ENCODE measurements at regions not wholly inside any gene's neighbourhood (a gene's known extent, or its start where the extent isn't known, plus 50 kb on each side); places are given as distances from the start of the nearest gene placed in this dataset.

GRCh38 chrY:8622856-8623255 is 714.4 kb upstream of the TSPY4 start:
- Histone ChIP-seq H3K4me3 (replicated peaks in 1 of 4; ENCODE audit: control extremely low read depth in 1 of 4, insufficient read depth in 1 of 4, low read depth in 3 of 4, low read length in 4 of 4) (no peak overlapping the region), H3K79me2 (ENCODE audit: control insufficient read depth, insufficient read depth, low read length) (no peaks in the 10 kb centered on the region), H4K20me1 (ENCODE audit: control insufficient read depth, extremely low read depth, insufficient read depth, low read length) (no peaks in the 10 kb centered on the region), H3K4me2 (ENCODE audit: extremely low read depth, insufficient read depth, low read length) (no peak overlapping the region), H3K4me1 (ENCODE audit: control insufficient read depth, extremely low read depth, insufficient read depth, low read length) (no peaks in the 10 kb centered on the region), H3K36me3 (ENCODE audit: control insufficient read depth, insufficient read depth, low read length) (no peaks in the 10 kb centered on the region), H3K9ac (ENCODE audit: insufficient read depth, low read length) (no peak overlapping the region), H2AFZ (ENCODE audit: low read length) (no peak overlapping the region), H3K9me3 (ENCODE audit: control insufficient read depth, insufficient read depth, low read depth, low read length) (no peaks in the 10 kb centered on the region), H3K27ac (ENCODE audit: insufficient read depth, low read length) (no peak overlapping the region), H3K27me3 (ENCODE audit: control insufficient read depth, insufficient read depth, low read length) (no peaks in the 10 kb centered on the region)
- no peak for DNase-seq (ENCODE audit: low read depth in 2 of 2)
- TF ChIP-seq CTCF (conservative IDR thresholded peaks at IDR 0.05 in 1 of 2, IDR thresholded peaks at IDR 0.05 in 1 of 2; ENCODE audit: low read depth in 1 of 2, low read length in 2 of 2) (no peak), EZH2 (IDR thresholded peaks at IDR 0.05; ENCODE audit: low read length, missing control alignments) (no peak)

GRCh38 chrY:8629636-8630035 is 707.6 kb upstream of the TSPY4 start:
- TF ChIP-seq CTCF (conservative IDR thresholded peaks at IDR 0.05 in 1 of 2, IDR thresholded peaks at IDR 0.05 in 1 of 2; ENCODE audit: low read depth in 1 of 2, low read length in 2 of 2) (no peak), EZH2 (IDR thresholded peaks at IDR 0.05; ENCODE audit: low read length, missing control alignments) (no peak)

GRCh38 chrY:8638111-8638510 is 699.2 kb upstream of the TSPY4 start:
- no peak for DNase-seq (ENCODE audit: low read depth in 2 of 2)
- Histone ChIP-seq H4K20me1 (ENCODE audit: control insufficient read depth, extremely low read depth, insufficient read depth, low read length) (no peaks in the 10 kb centered on the region), H2AFZ (ENCODE audit: low read length) (no peak overlapping the region), H3K4me2 (ENCODE audit: extremely low read depth, insufficient read depth, low read length) (no peak overlapping the region), H3K4me1 (ENCODE audit: control insufficient read depth, extremely low read depth, insufficient read depth, low read length) (no peaks in the 10 kb centered on the region), H3K36me3 (ENCODE audit: control insufficient read depth, insufficient read depth, low read length) (no peaks in the 10 kb centered on the region), H3K9me3 (ENCODE audit: control insufficient read depth, insufficient read depth, low read depth, low read length) (no peaks in the 10 kb centered on the region), H3K4me3 (replicated peaks in 1 of 4; ENCODE audit: control extremely low read depth in 1 of 4, insufficient read depth in 1 of 4, low read depth in 3 of 4, low read length in 4 of 4) (no peak overlapping the region), H3K79me2 (ENCODE audit: control insufficient read depth, insufficient read depth, low read length) (no peaks in the 10 kb centered on the region), H3K9ac (ENCODE audit: insufficient read depth, low read length) (no peak overlapping the region), H3K27ac (ENCODE audit: insufficient read depth, low read length) (no peak overlapping the region), H3K27me3 (ENCODE audit: control insufficient read depth, insufficient read depth, low read length) (no peaks in the 10 kb centered on the region)
- TF ChIP-seq CTCF (conservative IDR thresholded peaks at IDR 0.05 in 1 of 2, IDR thresholded peaks at IDR 0.05 in 1 of 2; ENCODE audit: low read depth in 1 of 2, low read length in 2 of 2): no peak
- no peak for TF ChIP-seq EZH2 (IDR thresholded peaks at IDR 0.05; ENCODE audit: low read length, missing control alignments)

More at GRCh38 chrY:8629636-8630035, 707.6 kb upstream of the TSPY4 start:
- no peak for DNase-seq (ENCODE audit: low read depth in 2 of 2)
- H4K20me1 ChIP-seq (ENCODE audit: control insufficient read depth, extremely low read depth, insufficient read depth, low read length): no peaks in the 10 kb centered on the region
- no peaks in the 10 kb centered on the region for H3K4me1 ChIP-seq (ENCODE audit: control insufficient read depth, extremely low read depth, insufficient read depth, low read length)
- no peaks in the 10 kb centered on the region for H3K9me3 ChIP-seq (ENCODE audit: control insufficient read depth, insufficient read depth, low read depth, low read length)
- no peak overlapping the region for H2AFZ ChIP-seq (ENCODE audit: low read length)
- no peak overlapping the region for H3K4me2 ChIP-seq (ENCODE audit: extremely low read depth, insufficient read depth, low read length)
- H3K4me3 ChIP-seq (replicated peaks in 1 of 4; ENCODE audit: control extremely low read depth in 1 of 4, insufficient read depth in 1 of 4, low read depth in 3 of 4, low read length in 4 of 4): no peak overlapping the region
- H3K79me2 ChIP-seq (ENCODE audit: control insufficient read depth, insufficient read depth, low read length): no peaks in the 10 kb centered on the region
- H3K9ac ChIP-seq (ENCODE audit: insufficient read depth, low read length): no peak overlapping the region
- H3K36me3 ChIP-seq (ENCODE audit: control insufficient read depth, insufficient read depth, low read length): no peaks in the 10 kb centered on the region
- no peaks in the 10 kb centered on the region for H3K27me3 ChIP-seq (ENCODE audit: control insufficient read depth, insufficient read depth, low read length)
- H3K27ac ChIP-seq (ENCODE audit: insufficient read depth, low read length): no peak overlapping the region
